BJ (cell line): ENCODE measurements at regions not wholly inside any gene's neighbourhood (a gene's known extent, or its start where the extent isn't known, plus 50 kb on each side); places are given as distances from the start of the nearest gene placed in this dataset.

Experiments
- CTCF ChIA-PET: fragments of 350-600 bp; formaldehyde crosslinking; extraction: SDS; loops from one replicate; lab custom pipeline; 2021; ENCODE audit warnings: antibody characterized with exemption, inconsistent platforms; lab: Yijun Ruan, JAX
- POLR2A ChIA-PET: fragments of 300-600 bp; sonication (Branson Sonifier 250); formaldehyde crosslinking; extraction: SDS; loops from one replicate; lab custom pipeline; 2021; ENCODE audit warnings: antibody characterized with exemption; lab: Charles Lee
- DNase-seq: peaks from one replicate; pipeline ENCODE4 v3.0.0-alpha.2; 2011; ENCODE audit warnings: low read depth
- H3K27me3 ChIP-seq: 2 replicates; pipeline ENCODE4 v1.6.0; 2011; ENCODE audit warnings: low read length; ENCODE audit not compliant: control insufficient read depth, insufficient read depth
- H3K36me3 ChIP-seq: 2 replicates; pipeline ENCODE4 v1.5.1; 2011; ENCODE audit warnings: low read length; ENCODE audit not compliant: control insufficient read depth, insufficient read depth
- H3K4me3 ChIP-seq: 2 replicates; pipeline ENCODE4 v1.5.1; 2011; ENCODE audit warnings: low read depth, mild to moderate bottlenecking, control low read depth, low read length
- CTCF ChIP-seq: IDR thresholded peaks from 2 replicates; pipeline ENCODE4 v1.5.1; 2011; ENCODE audit warnings: low read depth, mild to moderate bottlenecking, control low read depth, inconsistent platforms, low read length, moderate library complexity; ENCODE audit not compliant: insufficient read depth

GRCh38 chr18:39730606-39731005, 2165.0 kb upstream of the CELF4 start:
- DNase-seq = no peak
- ChIA-PET POLR2A (no interaction called here), CTCF (interaction anchor here (0.6 to 1.0 kb wide), 2 partner anchors 8 to 25 kb away, joined by 3 to 4 read pairs; no protein-coding TSS in a partner anchor)
- Histone ChIP-seq H3K36me3 (no peaks in the 10 kb centered on the region), H3K27me3 (no peaks in the 10 kb centered on the region), H3K4me3 (no peak overlapping the region)
- TF ChIP-seq CTCF = no peak

- no peak for DNase-seq
- Histone ChIP-seq H3K27me3 (no peaks in the 10 kb centered on the region), H3K36me3 (no peaks in the 10 kb centered on the region), H3K4me3 (no peak overlapping the region)
- TF ChIP-seq CTCF = no peak
- CTCF ChIA-PET = interaction anchor here (0.9 kb wide), 1 partner anchor 11 kb away, joined by 3 read pairs; no protein-coding TSS in a partner anchor
- POLR2A ChIA-PET = no interaction called here
Measured at GRCh38 chr18:39724652-39725051, 2159.1 kb upstream of the CELF4 start.

- H3K36me3 ChIP-seq = no peaks in the 10 kb centered on the region
- H3K4me3 ChIP-seq = no peak overlapping the region
- TF ChIP-seq CTCF = no peak
- POLR2A ChIA-PET = no interaction called here
- no peak for DNase-seq
- no peaks in the 10 kb centered on the region for H3K27me3 ChIP-seq
- CTCF ChIA-PET = interaction anchor here (1.2 kb wide), 1 partner anchor 21 kb away, joined by 3 read pairs; no protein-coding TSS in a partner anchor
Measured at GRCh38 chr18:39721712-39722111, 2156.1 kb upstream of the CELF4 start.

GRCh38 chr18:39713961-39714360, 2148.4 kb upstream of the CELF4 start:
- DNase-seq = no peak
- Histone ChIP-seq H3K36me3 (no peaks in the 10 kb centered on the region), H3K4me3 (no peak overlapping the region), H3K27me3 (no peaks in the 10 kb centered on the region)
- no peak for TF ChIP-seq CTCF
- CTCF ChIA-PET = interaction anchor here (1.2 kb wide), 1 partner anchor 10 kb away, joined by 3 read pairs; no protein-coding TSS in a partner anchor
- POLR2A ChIA-PET = no interaction called here

- Histone ChIP-seq H3K27me3 (no peaks in the 10 kb centered on the region), H3K4me3 (no peak overlapping the region), H3K36me3 (no peaks in the 10 kb centered on the region)
- ChIA-PET CTCF (no interaction called here), POLR2A (no interaction called here)
- DNase-seq = no peak
- no peak for TF ChIP-seq CTCF
Measured at GRCh38 chr18:39711701-39712100, 2146.1 kb upstream of the CELF4 start.
